VCaP (cell line): ENCODE measurements at regions not wholly inside any gene's neighbourhood (a gene's known extent, or its start where the extent isn't known, plus 50 kb on each side); places are given as distances from the start of the nearest gene placed in this dataset.

Experiments
- H3K27ac ChIP-seq: fragments of 450-650 bp; 2 replicates; pipeline ENCODE4 v1.5.1; 2017
- CTCF ChIP-seq: fragments of 450-650 bp; conservative IDR thresholded peaks from 2 replicates; pipeline ENCODE4 v1.5.1; 2017; ENCODE audit warnings: mild to moderate bottlenecking, moderate library complexity

- TF ChIP-seq CTCF = no peak
- H3K27ac ChIP-seq = no peak overlapping the region
Measured at GRCh38 chr16:55151561-55152305, 172.3 kb upstream of the IRX6 start.

- no peak for TF ChIP-seq CTCF
- no peak overlapping the region for H3K27ac ChIP-seq
Measured at GRCh38 chr16:55152875-55153390, 171.1 kb upstream of the IRX6 start.

- H3K27ac ChIP-seq = no peak overlapping the region
- TF ChIP-seq CTCF = no peak
Measured at GRCh38 chr16:55154262-55154661, 169.7 kb upstream of the IRX6 start.

GRCh38 chr16:55154956-55155355 lies 169.0 kb upstream of the IRX6 start:
- H3K27ac ChIP-seq = no peak overlapping the region
- no peak for TF ChIP-seq CTCF

GRCh38 chr16:55155815-55156214 lies 168.2 kb upstream of the IRX6 start:
- no peak for TF ChIP-seq CTCF
- H3K27ac ChIP-seq = no peak overlapping the region

GRCh38 chr16:55169780-55170179 lies 154.2 kb upstream of the IRX6 start:
- no peak for TF ChIP-seq CTCF

GRCh38 chr16:55171241-55171640 lies 152.8 kb upstream of the IRX6 start:
- H3K27ac ChIP-seq = no peak overlapping the region
- no peak for TF ChIP-seq CTCF

More at GRCh38 chr16:55169780-55170179, 154.2 kb upstream of the IRX6 start:
- H3K27ac ChIP-seq = no peak overlapping the region
